Adrenal gland (tissue), 5 donors: ENCODE measurements at regions not wholly inside any gene's neighbourhood (a gene's known extent, or its start where the extent isn't known, plus 50 kb on each side); places are given as distances from the start of the nearest gene placed in this dataset.

Source experiments
- CTCF ChIP-seq, 6 experiments: fragments of 450-650 bp in 4 of 6; fragments of 200-600 bp in 2 of 6; sonication (generic) in 1 of 6; IDR thresholded peaks; 1 replicate in 5 of 6; 2 replicates in 1 of 6; pipeline versions ENCODE4 v1.5.1 to v1.8.0; 2016 to 2021; ENCODE audit warnings: antibody characterized with exemption in 6 of 6, mild to moderate bottlenecking in 2 of 6, moderate library complexity in 1 of 6
- POLR2A ChIP-seq, 2 donors: fragments of 450-650 bp; IDR thresholded peaks; one replicate each; pipeline ENCODE4 v1.6.1; 2017; ENCODE audit warnings: antibody characterized with exemption in 2 of 2, mild to moderate bottlenecking in 2 of 2, moderate library complexity in 1 of 2
- donor health status: DM: no; HTN: no; CAD: no.

DNA sequence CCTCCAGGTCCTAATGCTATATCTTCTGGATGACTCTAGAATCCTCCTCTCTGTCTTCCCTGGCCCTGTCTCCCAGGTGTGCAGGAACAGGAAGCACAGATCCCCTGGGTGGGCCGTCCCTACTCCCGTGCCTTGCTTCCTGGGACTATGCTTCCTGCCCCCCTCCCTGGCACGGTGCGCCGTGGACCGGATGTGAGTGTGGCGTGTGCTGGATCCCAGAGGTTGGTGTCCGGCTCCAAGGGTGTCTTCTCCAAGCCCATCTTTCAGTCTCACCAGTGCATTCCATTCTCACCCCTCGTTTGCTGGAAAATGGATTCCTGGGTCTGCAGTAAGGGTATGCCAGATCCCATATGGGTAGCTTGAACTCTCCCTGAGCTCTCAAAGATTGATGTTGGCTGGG lies 144.4 kb upstream of the TWIST2 start:
- TF ChIP-seq CTCF (IDR thresholded peaks at IDR 0.05) (no peak), POLR2A (IDR thresholded peaks at IDR 0.05) (no peak)
